Stimulated activated effector memory CD8-positive, alpha-beta T cell treated with anti-CD3 and anti-CD28 coated beads, Interleukin-12 subunit alpha, Interleukin-12 subunit beta, amount 100 ng/mL, for 72 hours (primary cell): ENCODE measurements at regions not wholly inside any gene's neighbourhood (a gene's known extent, or its start where the extent isn't known, plus 50 kb on each side); places are given as distances from the start of the nearest gene placed in this dataset.
"Not testable (repeated sequence)": the region's sequence is repeated elsewhere in the genome, so short reads cannot be mapped to it uniquely, and the experiment has no call there.

Experiments used
- ATAC-seq: fragments of 150-1000 bp; cut with Tn5 transposase; 2 replicates; pipeline ENCODE4 v1.10.0; 2021
- DNase-seq, 2 donors: peaks; one replicate each; pipeline ENCODE4 v3.0.0; 2021 to 2022; ENCODE audit warnings: low spot score in 2 of 2
- H3K27ac Mint-ChIP-seq: one replicate; pipeline ENCODE4 v1.8.0; 2022; ENCODE audit warnings: mild to moderate bottlenecking, mixed read lengths
- H3K36me3 Mint-ChIP-seq: one replicate; pipeline ENCODE4 v1.8.0; 2022; ENCODE audit warnings: mild to moderate bottlenecking, mixed read lengths
- H3K4me1 Mint-ChIP-seq: one replicate; pipeline ENCODE4 v1.8.0; 2022; ENCODE audit warnings: mixed read lengths
- H3K4me3 Mint-ChIP-seq: one replicate; pipeline ENCODE4 v1.8.0; 2022; ENCODE audit warnings: mild to moderate bottlenecking, mixed read lengths
- H3K9me3 Mint-ChIP-seq: one replicate; pipeline ENCODE4 v1.8.0; 2022; ENCODE audit warnings: mixed read lengths

DNA sequence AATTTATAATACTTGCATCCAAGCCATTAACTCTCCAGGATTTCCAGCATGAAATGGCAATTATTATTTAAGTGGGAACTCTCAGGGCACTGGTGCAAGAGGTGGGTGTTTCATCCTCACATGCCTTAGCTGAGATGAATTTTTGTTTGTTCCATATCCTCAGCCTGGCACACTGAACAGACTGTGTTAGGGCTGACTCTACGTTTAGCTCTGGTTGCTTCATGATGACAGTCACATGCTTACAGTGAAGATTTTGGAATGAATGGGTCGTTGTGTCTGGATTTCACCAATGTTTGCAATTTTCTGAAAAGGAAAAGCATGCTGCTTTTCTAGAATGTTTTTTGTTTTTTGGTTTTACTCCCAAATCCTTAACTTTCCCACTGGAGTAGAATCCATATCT, 246.6 kb downstream of the INSC start:
- Mint-ChIP-seq H3K4me1 (no peaks in the 10 kb centered on the region), H3K4me3 (no peak overlapping the region), H3K36me3 (no peaks in the 10 kb centered on the region), H3K27ac (no peak overlapping the region), H3K9me3 (no peaks in the 10 kb centered on the region)
- ATAC-seq (no peak), DNase-seq (no peak)

DNA sequence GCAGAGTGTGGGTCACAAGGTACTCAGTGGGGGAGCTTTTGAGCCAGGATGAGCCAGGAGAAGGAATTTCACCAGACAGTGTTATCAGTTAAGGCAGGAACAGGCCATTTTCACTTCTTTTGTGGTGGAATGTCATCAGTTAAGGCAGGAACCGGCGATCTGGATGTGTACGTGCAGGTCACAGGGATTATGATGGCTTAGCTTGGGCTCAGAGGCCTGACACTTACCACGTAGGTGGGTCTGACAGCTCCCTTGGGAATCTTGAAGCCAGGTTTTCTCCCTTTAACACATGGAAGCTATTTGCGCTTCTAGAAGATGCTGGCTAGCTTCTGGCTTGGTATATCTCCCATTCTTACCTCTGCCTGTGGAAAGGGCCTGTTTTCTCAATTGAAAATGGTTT, 250.6 kb downstream of the INSC start:
- H3K4me3 Mint-ChIP-seq, ATAC-seq, H3K27ac Mint-ChIP-seq, DNase-seq, H3K9me3 Mint-ChIP-seq, H3K4me1 Mint-ChIP-seq, H3K36me3 Mint-ChIP-seq: not testable (repeated sequence)

DNA sequence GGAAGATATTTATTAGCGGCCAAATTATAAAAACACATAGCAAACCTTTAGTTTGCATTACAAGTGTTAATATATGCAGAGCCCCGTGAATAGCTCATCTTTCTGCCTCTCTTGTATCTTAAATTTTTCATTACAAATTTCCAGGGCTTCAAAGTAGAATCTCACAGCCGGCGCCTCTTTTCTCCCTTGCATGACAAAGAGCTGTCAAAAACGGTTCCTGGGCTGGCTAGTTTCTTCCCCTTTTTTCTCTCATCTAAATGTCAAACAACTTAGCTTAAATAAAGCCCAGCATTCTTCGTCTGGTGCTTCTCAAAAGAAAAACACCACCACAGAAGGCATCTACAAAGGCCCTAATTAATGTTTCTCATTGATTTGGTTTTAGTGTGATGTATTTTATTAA, 253.0 kb downstream of the INSC start:
- Mint-ChIP-seq H3K4me1 (no peaks in the 10 kb centered on the region), H3K9me3 (no peaks in the 10 kb centered on the region), H3K36me3 (no peaks in the 10 kb centered on the region), H3K4me3 (no peak overlapping the region), H3K27ac (no peak overlapping the region)
- DNase-seq (no peak), ATAC-seq (no peak)

DNA sequence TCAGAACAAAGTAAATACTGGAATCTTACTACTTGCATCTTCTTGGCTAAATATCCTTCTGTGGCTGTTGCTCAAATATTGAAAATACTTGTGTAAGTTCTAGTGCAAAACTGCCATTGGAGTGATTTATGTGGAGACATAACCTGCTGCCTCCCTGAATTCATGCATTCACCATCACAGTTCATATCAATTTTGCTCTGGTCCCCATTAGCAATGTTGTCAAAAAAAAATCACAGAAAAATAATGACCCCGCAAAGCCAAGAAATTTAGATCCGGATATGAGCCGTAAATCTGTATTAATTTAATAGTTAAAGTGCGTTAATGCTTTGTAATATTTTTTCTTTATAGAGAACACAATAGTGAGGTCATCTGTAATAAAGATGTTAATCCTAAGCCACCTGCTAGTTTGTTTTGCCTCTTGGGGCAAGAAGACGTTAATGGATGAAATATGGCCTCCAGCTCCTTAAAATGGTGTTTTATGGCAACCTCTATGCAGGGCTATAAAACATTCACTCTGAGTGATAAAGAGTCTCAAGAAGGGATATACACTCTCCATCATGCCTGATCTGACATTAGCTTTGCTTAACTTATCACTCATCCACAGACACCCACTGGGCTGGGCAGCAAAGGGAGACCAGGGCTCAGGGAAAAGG, 255.9 kb downstream of the INSC start:
- no peak overlapping the region for H3K4me3 Mint-ChIP-seq
- no peak overlapping the region for H3K27ac Mint-ChIP-seq
- no peak for DNase-seq
- ATAC-seq, result no peak
- H3K4me1 Mint-ChIP-seq, result no peaks in the 10 kb centered on the region
- no peaks in the 10 kb centered on the region for H3K9me3 Mint-ChIP-seq
- H3K36me3 Mint-ChIP-seq, result no peaks in the 10 kb centered on the region

DNA sequence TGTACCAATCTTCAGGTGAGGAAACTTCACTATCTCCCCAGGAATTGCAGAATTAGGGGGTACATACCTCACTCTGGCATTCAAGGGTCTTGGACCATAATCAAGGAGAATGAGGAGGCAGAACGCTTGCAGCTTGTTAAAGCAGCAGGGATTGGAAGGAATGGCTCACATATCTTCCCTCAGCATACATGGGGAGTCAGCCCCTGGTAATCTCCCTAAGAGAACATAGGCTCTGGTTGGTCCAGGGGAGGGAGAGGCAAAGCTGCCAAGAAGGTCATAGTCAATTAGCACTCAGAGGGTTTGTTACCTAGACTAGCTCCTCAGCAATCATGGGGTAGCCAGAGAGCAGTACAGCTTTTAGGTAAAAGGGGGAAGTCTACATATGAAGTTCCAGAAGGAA, 256.8 kb downstream of the INSC start:
- no peaks in the 10 kb centered on the region for H3K36me3 Mint-ChIP-seq
- DNase-seq (no peak), ATAC-seq (peak; percentile 11)
- H3K4me3 Mint-ChIP-seq, result no peak overlapping the region
- no peaks in the 10 kb centered on the region for H3K4me1 Mint-ChIP-seq
- no peak overlapping the region for H3K27ac Mint-ChIP-seq
- no peaks in the 10 kb centered on the region for H3K9me3 Mint-ChIP-seq

DNA sequence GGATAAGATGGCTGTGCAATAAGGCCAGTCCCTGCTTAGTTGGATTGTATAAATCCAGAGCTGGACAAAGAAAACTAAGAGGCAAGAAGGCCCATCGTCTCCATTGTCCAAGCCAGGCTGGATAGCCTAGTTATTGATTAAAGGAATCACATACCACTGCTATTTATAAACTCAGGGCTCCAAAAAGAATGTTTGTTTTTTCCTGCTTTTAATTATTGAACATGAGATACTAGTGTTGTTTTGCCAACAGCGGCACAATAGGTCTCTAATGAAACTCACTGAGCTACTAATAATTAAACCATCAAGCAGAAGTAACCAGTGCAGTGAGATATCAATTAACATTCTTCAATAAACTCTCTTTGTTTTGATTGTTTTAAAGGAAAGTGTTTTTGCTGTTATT, 259.7 kb downstream of the INSC start:
- ATAC-seq, result no peak
- Mint-ChIP-seq H3K4me3 (no peak overlapping the region), H3K27ac (no peak overlapping the region), H3K9me3 (no peaks in the 10 kb centered on the region), H3K36me3 (no peaks in the 10 kb centered on the region), H3K4me1 (no peaks in the 10 kb centered on the region)
- no peak for DNase-seq

DNA sequence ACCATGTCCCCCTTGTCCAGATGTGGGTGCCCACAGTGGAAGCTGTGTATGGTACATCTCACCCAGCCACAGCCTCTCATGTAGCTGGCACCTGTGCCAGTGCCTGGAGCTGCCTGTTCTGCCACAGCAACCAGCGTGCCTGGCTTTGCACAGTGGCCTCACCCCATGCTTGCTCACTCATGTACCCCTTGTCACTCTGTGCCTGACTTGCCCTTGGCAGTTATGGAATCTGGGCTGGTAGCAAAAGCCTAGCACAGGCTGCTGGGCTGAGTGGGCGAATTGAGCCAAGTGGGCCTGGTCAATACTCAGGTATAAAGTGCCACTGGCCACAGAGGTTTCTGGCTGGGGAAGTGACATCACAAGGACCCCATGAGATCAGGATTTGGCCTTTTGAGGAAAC, 264.2 kb downstream of the INSC start:
- Mint-ChIP-seq H3K27ac (no peak overlapping the region), H3K9me3 (peaks cover 3% of the 10 kb centered on the region)

DNA sequence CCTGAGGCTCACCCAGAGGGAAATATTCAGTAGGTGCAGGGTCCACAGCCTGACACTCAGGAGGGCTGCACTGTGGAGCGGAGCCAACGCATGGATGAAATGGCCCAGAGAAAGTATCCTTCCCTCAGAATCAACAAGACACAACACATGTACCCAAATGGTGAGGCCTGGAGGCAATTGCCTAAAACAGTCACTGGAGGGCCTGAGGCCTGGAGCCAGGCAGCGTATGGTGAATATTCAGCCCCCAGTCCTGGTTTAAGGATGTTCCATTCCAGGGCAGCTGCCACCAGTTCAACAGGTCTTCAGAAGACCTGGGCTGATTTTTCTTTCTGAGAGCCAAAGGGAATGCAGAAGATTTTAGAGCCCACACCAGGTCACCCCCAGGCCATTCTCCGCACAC, 264.8 kb downstream of the INSC start:
- H3K36me3 Mint-ChIP-seq, result no peaks in the 10 kb centered on the region
- H3K27ac Mint-ChIP-seq, result no peak overlapping the region
- DNase-seq, result no peak
- H3K4me3 Mint-ChIP-seq, result no peak overlapping the region
- H3K9me3 Mint-ChIP-seq, result peaks cover 3% of the 10 kb centered on the region
- H3K4me1 Mint-ChIP-seq, result no peaks in the 10 kb centered on the region
- no peak for ATAC-seq

More for the DNA sequence above, 264.2 kb downstream of the INSC start:
- Mint-ChIP-seq H3K4me3 (no peak overlapping the region), H3K36me3 (no peaks in the 10 kb centered on the region), H3K4me1 (no peaks in the 10 kb centered on the region)
- ATAC-seq (peak; percentile 34), DNase-seq (no peak)

DNA sequence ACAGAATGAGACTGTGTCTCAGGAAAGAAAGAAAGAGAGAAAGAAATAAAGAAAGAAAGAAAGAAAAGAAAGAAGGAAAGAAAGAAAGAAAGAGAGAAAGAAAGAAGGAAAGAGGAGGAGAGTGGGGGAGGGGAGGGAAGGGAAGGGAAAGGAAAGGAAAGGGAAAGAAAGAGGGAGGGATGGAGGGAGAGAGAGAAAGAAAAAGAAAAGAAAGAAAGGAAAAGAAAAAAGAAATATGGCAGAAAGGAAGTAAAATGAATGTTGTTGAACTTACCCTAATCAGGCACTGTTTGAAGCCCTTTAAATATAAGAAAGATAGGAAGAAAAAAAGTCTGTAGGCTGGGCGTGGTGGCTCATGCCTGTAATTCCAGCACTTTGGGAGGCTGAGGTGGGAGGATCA, 276.1 kb downstream of the INSC start:
- Mint-ChIP-seq H3K4me1 (no peaks in the 10 kb centered on the region), H3K36me3 (no peaks in the 10 kb centered on the region), H3K27ac (no peak overlapping the region), H3K9me3 (peaks cover 6% of the 10 kb centered on the region), H3K4me3 (no peak overlapping the region)
- DNase-seq (no peak), ATAC-seq (no peak)

DNA sequence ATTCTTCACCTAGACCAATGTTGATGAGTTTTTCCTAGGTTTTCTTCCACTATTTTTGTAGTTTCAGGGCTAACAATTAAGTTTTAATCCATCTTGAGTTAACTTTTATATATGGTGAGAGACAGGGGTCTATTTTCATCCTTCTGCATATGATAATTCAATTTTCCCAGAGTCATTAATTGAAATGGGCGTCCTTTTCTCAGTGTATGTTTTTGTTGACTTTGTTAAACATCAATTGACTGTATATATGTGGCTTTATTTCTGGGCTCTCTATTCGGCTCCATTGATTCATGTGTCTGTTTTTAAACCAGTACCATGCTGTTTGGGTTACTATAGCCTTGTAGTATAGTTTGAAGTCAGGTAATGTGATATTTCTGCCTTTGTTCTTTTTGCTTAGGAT, 282.1 kb downstream of the INSC start:
- DNase-seq, result no peak
- no peak for ATAC-seq
- Mint-ChIP-seq H3K36me3 (no peaks in the 10 kb centered on the region), H3K4me1 (no peaks in the 10 kb centered on the region), H3K4me3 (no peak overlapping the region), H3K27ac (no peak overlapping the region), H3K9me3 (peaks cover 15% of the 10 kb centered on the region)

DNA sequence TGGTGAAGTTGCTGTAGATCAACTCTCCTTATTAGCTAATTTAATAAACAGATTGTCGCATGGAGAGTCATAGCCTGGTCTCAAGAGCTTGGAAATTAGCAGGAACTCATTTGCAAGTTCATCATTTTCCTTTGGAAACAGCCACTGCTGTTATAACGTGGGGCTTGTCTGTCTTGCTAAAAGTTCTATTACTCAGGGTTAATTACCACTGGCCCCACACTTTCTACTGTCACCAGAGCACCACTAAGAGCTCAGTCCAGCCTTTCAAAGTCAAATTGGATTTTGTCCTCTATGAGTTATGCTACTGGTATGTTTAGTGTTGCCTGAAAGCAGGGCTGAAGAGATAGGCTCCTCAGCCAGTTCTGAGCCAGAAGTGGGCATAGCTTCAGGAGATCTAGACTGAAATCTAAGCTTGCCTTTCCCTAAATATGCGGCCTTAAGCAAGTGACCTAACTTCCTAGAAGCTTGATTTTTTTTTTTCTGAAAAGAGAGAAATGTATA, 292.2 kb downstream of the INSC start:
- ATAC-seq (no peak), DNase-seq (no peak)
- H3K4me1 Mint-ChIP-seq, result no peaks in the 10 kb centered on the region
- H3K36me3 Mint-ChIP-seq, result no peaks in the 10 kb centered on the region
- H3K4me3 Mint-ChIP-seq, result no peak overlapping the region
- H3K27ac Mint-ChIP-seq, result no peak overlapping the region
- H3K9me3 Mint-ChIP-seq, result peaks cover 20% of the 10 kb centered on the region

DNA sequence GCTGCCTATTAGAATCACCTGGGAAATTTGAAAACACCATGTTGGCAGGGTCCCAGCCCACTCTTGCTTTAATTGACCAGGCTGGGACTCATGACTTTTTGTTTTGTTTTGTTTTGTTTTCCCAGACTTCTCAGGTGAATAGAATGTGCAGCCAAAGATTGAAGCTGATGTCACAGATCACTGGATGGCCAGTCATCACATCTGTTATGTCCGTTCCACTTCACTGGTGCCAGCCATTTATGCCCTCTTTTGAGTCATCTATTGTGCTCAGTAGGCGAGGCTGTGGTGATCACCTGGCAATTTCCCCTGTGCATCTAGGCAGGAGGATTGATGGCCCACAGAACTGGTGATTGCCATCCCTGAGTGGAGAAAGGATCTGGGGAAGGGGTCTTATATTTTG, 297.3 kb downstream of the INSC start:
- DNase-seq, result no peak
- no peaks in the 10 kb centered on the region for H3K36me3 Mint-ChIP-seq
- no peak overlapping the region for H3K27ac Mint-ChIP-seq

DNA sequence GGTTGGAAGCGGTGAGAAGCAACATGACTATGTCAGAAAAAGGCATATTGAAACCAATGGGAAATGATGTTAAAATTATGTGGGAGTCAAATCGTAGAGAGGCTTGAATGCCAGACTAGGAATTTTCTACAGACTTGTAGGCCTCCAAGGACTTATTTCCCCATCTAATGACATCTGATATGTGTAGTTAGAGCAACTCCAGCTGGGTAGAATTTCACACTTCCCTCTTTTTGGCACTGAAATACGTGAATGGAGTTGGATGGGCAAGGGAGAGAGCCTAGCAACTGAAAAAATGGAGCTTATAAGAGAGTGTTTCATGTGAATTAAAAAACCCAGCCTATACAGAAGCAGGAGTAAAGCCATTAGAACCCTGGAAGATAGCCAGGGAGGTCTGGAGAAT, 304.2 kb downstream of the INSC start:
- Mint-ChIP-seq H3K4me3 (no peak overlapping the region), H3K9me3 (peaks cover 6% of the 10 kb centered on the region), H3K36me3 (no peaks in the 10 kb centered on the region), H3K27ac (no peak overlapping the region), H3K4me1 (no peaks in the 10 kb centered on the region)
- ATAC-seq, result no peak
- DNase-seq, result no peak

More for the DNA sequence above, 297.3 kb downstream of the INSC start:
- no peak for ATAC-seq
- H3K4me1 Mint-ChIP-seq, result no peaks in the 10 kb centered on the region
- no peak overlapping the region for H3K4me3 Mint-ChIP-seq
- no peaks in the 10 kb centered on the region for H3K9me3 Mint-ChIP-seq

DNA sequence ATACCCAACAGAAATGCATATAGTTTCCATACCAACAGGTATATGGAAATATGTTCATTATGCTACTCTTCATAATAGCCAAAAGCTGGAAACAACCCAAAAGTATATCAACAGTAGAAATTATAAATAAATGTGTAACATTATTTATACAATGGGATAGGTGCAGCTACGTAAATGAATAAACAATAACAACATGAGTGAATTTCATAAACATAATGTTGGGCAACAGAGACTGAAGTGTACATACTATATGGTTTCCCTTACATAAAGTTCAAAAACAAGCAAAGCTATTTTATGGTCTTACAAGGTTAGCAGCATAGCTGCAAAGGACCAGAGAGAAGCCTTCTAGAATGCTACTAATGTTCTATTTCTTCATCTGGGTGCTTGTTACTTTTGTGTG, 305.0 kb downstream of the INSC start:
- no peak overlapping the region for H3K4me3 Mint-ChIP-seq

DNA sequence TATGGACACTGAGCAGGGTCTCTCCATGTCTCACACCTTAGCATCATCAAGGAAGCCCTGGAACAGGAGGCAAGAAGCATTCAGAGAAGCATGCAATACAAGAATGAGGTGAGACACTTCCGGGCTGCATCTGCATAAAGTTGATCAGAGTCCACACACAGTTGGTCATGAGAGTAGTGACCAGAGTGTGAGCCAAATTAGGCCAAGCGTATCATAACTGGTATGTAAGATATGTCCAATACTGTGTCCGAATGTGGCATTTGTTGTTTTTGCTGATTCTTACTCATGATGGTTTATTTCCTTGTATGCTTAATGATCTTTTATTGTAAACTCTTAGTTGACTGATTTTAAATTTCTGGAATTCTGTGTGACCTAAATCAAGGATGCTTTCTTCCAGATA, 315.7 kb downstream of the INSC start:
- H3K27ac Mint-ChIP-seq, result no peak overlapping the region
- no peak overlapping the region for H3K4me3 Mint-ChIP-seq
- H3K4me1 Mint-ChIP-seq, result no peaks in the 10 kb centered on the region
- peaks cover 12% of the 10 kb centered on the region for H3K9me3 Mint-ChIP-seq
- DNase-seq (no peak), ATAC-seq (no peak)
- H3K36me3 Mint-ChIP-seq, result no peaks in the 10 kb centered on the region

More for the DNA sequence above, 305.0 kb downstream of the INSC start:
- no peaks in the 10 kb centered on the region for H3K4me1 Mint-ChIP-seq
- H3K36me3 Mint-ChIP-seq, result no peaks in the 10 kb centered on the region
- no peak overlapping the region for H3K27ac Mint-ChIP-seq
- peaks cover 6% of the 10 kb centered on the region for H3K9me3 Mint-ChIP-seq
- DNase-seq (no peak), ATAC-seq (no peak)

DNA sequence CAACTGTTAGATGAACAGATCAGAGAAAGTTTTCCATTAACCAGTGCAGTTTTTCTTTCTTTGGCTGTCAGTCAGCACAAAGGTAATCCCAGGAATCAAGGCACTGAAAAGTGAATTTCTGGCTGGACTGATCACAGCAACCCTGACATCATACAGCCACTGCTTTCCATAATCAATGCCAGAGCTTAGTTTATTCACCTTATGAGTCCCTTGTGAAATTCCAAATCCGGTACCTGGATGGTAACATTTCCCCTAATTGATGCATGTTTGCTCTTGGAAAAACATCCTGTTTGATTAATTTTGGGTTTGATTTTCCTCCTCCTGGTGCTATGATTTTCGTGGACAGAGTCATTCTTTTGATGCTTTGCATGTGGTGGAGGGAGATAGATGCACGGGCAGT, 319.8 kb downstream of the INSC start:
- H3K9me3 Mint-ChIP-seq, result peaks cover 15% of the 10 kb centered on the region
- H3K4me1 Mint-ChIP-seq, result no peaks in the 10 kb centered on the region
- DNase-seq, result no peak
- no peak overlapping the region for H3K4me3 Mint-ChIP-seq
- no peaks in the 10 kb centered on the region for H3K36me3 Mint-ChIP-seq
- no peak overlapping the region for H3K27ac Mint-ChIP-seq
- ATAC-seq, result no peak

DNA sequence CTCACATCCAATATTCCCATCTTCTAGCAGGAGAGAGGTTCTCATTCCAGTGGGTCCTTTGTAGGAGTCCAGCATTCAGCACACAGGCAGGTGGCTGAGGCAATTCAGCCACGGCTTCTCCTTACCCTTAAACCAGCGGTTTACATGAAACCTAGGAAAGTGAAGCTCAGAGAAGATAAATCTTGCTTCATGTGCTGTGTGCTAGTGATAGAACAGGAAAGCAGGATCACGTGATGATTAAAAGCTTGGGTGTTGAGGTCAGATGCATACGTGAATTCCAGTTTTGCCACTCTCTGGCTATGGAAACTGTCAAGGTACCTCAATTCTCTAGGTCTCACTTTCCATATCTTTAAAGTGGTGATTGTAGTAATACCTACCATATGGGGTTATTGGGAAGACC, 331.6 kb downstream of the INSC start:
- ATAC-seq (no peak), DNase-seq (no peak)
- Mint-ChIP-seq H3K36me3 (no peaks in the 10 kb centered on the region), H3K4me1 (no peaks in the 10 kb centered on the region), H3K4me3 (no peak overlapping the region), H3K27ac (no peak overlapping the region), H3K9me3 (peaks cover 6% of the 10 kb centered on the region)
